HFFc6 (cell line): ENCODE measurements at regions not wholly inside any gene's neighbourhood (a gene's known extent, or its start where the extent isn't known, plus 50 kb on each side); places are given as distances from the start of the nearest gene placed in this dataset.

Experiments used
- DNase-seq: peaks from one replicate; pipeline ENCODE4 v3.0.0-alpha.2; 2018
- H3K27ac Mint-ChIP-seq: 2 replicates; pipeline ENCODE4 v1.8.0; 2020; ENCODE audit warnings: mild to moderate bottlenecking, mixed read lengths
- H3K27me3 Mint-ChIP-seq: 2 replicates; pipeline ENCODE4 v1.8.0; 2021; ENCODE audit warnings: mild to moderate bottlenecking, moderate library complexity, mixed read lengths; ENCODE audit not compliant: insufficient read depth
- H3K36me3 Mint-ChIP-seq: 2 replicates; pipeline ENCODE4 v1.8.0; 2021; ENCODE audit warnings: low read depth, mixed read lengths
- H3K4me1 Mint-ChIP-seq: 2 replicates; pipeline ENCODE4 v1.8.0; 2020; ENCODE audit warnings: low read depth, mixed read lengths
- H3K4me3 Mint-ChIP-seq: 2 replicates; pipeline ENCODE4 v1.8.0; 2020; ENCODE audit warnings: mild to moderate bottlenecking, moderate library complexity, mixed read lengths
- H3K9me3 Mint-ChIP-seq: 2 replicates; pipeline ENCODE4 v1.8.0; 2020; ENCODE audit warnings: mild to moderate bottlenecking, mixed read lengths
- TF ChIP-seq, protein P1 (sequence below): fragments of 200-600 bp; sonication (generic); IDR thresholded peaks from 2 replicates; pipeline ENCODE4 v1.5.0; 2021; ENCODE audit warnings: antibody characterized with exemption, mild to moderate bottlenecking

DNA sequence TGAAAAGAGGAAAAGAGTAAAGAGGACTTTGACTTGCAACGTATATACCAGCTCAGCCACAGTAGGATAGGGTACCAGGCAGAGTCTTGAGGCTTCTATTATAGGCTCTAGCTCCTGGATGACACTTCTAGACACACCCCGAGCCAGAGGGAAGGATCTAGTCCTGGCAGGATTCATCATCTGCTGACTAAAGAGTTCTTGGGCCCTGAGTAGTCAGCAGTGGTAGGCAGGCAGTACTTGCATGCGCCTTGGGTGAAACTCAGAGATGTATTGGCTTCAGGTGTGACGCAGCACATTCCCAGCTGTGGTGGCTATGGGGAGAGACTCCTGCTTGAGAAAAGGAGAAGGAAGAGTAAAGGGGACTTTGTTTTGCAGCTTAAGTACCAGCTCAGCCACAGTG lies 162.3 kb upstream of the APP start:
- H3K27ac Mint-ChIP-seq, result no peak overlapping the region
- no peak overlapping the region for H3K4me3 Mint-ChIP-seq
- TF ChIP-seq, protein P1, sequence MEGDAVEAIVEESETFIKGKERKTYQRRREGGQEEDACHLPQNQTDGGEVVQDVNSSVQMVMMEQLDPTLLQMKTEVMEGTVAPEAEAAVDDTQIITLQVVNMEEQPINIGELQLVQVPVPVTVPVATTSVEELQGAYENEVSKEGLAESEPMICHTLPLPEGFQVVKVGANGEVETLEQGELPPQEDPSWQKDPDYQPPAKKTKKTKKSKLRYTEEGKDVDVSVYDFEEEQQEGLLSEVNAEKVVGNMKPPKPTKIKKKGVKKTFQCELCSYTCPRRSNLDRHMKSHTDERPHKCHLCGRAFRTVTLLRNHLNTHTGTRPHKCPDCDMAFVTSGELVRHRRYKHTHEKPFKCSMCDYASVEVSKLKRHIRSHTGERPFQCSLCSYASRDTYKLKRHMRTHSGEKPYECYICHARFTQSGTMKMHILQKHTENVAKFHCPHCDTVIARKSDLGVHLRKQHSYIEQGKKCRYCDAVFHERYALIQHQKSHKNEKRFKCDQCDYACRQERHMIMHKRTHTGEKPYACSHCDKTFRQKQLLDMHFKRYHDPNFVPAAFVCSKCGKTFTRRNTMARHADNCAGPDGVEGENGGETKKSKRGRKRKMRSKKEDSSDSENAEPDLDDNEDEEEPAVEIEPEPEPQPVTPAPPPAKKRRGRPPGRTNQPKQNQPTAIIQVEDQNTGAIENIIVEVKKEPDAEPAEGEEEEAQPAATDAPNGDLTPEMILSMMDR, result no peak
- peaks cover 4% of the 10 kb centered on the region for H3K27me3 Mint-ChIP-seq
- DNase-seq, result no peak
- peaks cover 21% of the 10 kb centered on the region for H3K9me3 Mint-ChIP-seq
- H3K36me3 Mint-ChIP-seq, result peaks cover 4% of the 10 kb centered on the region; the same call in 1 of the 2 replicates
- no peaks in the 10 kb centered on the region for H3K4me1 Mint-ChIP-seq

DNA sequence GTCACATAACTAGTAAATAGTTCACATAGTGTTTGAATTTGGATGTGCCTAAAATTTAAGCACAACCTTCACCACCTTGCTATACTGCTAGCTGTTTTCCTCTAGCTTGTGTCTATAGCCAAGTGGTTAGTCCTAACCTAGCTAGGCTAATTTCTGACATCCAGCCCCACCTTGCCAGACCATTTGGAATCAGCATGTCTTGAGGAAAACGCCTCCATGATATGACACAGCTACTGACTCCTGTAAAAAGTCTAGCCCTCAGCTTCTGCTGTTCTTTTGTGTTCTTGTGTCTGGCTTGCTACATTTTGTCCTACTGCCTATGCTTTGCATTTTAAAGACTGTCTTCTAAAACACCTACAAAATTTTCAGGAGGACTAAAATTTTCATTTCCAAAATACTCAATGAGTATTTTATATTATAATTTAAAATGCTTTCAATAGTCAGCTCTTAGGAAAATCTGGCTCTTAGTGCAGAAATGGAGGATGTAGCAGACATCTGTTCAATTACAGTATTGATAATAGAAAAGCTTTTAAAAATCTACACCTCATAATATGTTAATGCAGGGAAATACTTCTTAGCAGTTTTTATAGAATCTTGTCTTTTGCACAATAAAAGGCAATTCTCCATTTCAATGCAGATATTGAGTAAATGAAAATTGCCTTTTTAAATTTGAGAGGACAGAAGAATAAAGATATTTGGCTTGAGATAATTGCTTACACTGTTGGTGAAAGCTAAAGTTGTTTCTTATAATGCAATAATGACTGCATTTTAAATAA lies 160.8 kb upstream of the APP start:
- TF ChIP-seq, protein P1, result no peak
- Mint-ChIP-seq H3K4me3 (no peak overlapping the region), H3K27me3 (peaks cover 4% of the 10 kb centered on the region), H3K27ac (no peak overlapping the region), H3K36me3 (peaks cover 4% of the 10 kb centered on the region; the same call in 1 of the 2 replicates), H3K9me3 (peaks cover 21% of the 10 kb centered on the region), H3K4me1 (no peaks in the 10 kb centered on the region)
- no peak for DNase-seq

DNA sequence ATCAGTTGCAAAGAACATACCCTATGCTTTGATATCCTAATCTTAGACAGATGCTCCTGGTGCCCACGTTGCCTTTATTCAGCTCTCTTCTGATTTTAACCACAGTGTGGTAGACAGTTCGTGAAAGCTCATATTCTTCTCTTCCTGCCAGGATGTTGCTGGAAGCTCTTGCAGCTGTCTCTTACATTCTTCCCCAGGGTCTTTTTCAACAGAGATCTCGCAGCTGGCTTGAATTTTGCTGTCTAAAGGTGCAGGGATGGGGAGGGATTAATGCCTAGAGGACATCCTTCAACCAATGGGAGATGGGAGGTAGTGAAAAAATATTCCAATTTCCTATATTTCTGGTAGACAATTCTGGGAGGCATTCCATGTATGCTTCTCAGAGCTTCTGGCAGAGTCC lies 150.0 kb upstream of the APP start:
- no peak overlapping the region for H3K4me3 Mint-ChIP-seq
- H3K36me3 Mint-ChIP-seq, result no peaks in the 10 kb centered on the region
- no peak overlapping the region for H3K27ac Mint-ChIP-seq
- no peaks in the 10 kb centered on the region; the same call in 1 of the 2 replicates for H3K9me3 Mint-ChIP-seq
- no peaks in the 10 kb centered on the region; the same call in 1 of the 2 replicates for H3K27me3 Mint-ChIP-seq
- TF ChIP-seq, protein P1, result no peak
- DNase-seq, result no peak
- H3K4me1 Mint-ChIP-seq, result no peaks in the 10 kb centered on the region

DNA sequence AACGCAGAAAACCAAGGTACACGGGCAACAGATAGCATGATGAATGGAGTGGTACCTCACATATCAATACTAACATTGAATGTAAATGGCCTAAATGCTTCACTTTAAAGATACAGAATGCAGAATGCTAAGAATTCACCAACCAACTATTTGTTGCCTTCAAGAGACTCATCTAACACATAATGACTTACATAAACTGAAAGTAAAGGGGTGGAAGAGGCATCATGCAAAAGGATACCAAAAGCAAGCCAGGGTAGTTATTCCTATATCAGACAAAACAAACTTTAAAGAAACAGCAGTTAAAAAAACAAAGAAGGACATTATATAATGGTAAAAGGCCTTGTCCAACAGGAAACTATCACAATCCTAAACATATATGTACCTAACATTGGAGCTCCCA lies 137.1 kb upstream of the APP start:
- Mint-ChIP-seq H3K4me3 (no peak overlapping the region), H3K27ac (no peak overlapping the region), H3K27me3 (no peaks in the 10 kb centered on the region; the same call in 1 of the 2 replicates), H3K9me3 (peaks cover 15% of the 10 kb centered on the region), H3K36me3 (no peaks in the 10 kb centered on the region), H3K4me1 (no peaks in the 10 kb centered on the region)
- DNase-seq, result no peak
- TF ChIP-seq, protein P1, result no peak

DNA sequence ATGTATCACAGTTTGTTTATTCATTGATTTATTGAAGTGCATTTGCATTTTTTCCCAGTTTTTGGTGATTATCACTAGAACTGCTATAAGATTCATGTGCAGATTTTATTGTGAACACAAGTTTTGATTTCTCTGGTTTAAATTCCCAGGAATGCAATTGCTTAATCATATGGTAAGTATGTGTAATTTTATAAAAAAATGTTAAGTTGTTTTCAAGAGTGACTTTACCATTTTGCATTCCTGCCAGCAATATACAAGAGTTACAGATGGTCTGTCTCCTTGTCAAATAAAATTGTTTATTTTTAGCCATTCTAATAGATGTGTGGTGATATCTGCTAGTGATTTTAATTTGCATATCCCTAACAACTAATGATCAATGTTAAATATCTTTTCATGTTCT lies 127.3 kb upstream of the APP start:
- no peak for DNase-seq
- TF ChIP-seq, protein P1, result no peak
- Mint-ChIP-seq H3K36me3 (no peaks in the 10 kb centered on the region), H3K9me3 (peaks cover 10% of the 10 kb centered on the region), H3K27me3 (no peaks in the 10 kb centered on the region), H3K4me3 (no peak overlapping the region), H3K27ac (no peak overlapping the region), H3K4me1 (no peaks in the 10 kb centered on the region)
